Esophagus muscularis mucosa (tissue), 4 donors: ENCODE measurements at regions not wholly inside any gene's neighbourhood (a gene's known extent, or its start where the extent isn't known, plus 50 kb on each side); places are given as distances from the start of the nearest gene placed in this dataset.
"Not testable (repeated sequence)": the region's sequence is repeated elsewhere in the genome, so short reads cannot be mapped to it uniquely, and the experiment has no call there.

Experiments used
- DNase-seq: peaks from one replicate; pipeline ENCODE4 v3.0.0-alpha.2; 2017; ENCODE audit errors: extremely low spot score
- H3K27ac ChIP-seq, 4 donors: fragments of 200-600 bp; sonication (generic); replicated peaks in 1 of 4; 1 replicate in 3 of 4; 2 replicates in 1 of 4; pipeline ENCODE4 v1.5.1; 2016 to 2019; ENCODE audit warnings: mild to moderate bottlenecking in 1 of 4
- H3K27me3 ChIP-seq, 4 donors: fragments of 200-600 bp; sonication (generic); one replicate each; pipeline versions ENCODE4 v1.5.1 to v1.6.0; 2016 to 2019
- H3K36me3 ChIP-seq, 4 donors: fragments of 200-600 bp; sonication (generic); one replicate each; pipeline ENCODE4 v1.5.1; 2016 to 2019
- H3K4me1 ChIP-seq, 4 donors: fragments of 200-600 bp; sonication (generic); one replicate each; pipeline ENCODE4 v1.5.1; 2016 to 2019
- H3K4me3 ChIP-seq, 4 donors: fragments of 200-600 bp; sonication (generic); 1 replicate in 2 of 4; 2 replicates in 2 of 4; pipeline ENCODE4 v1.5.1; 2016 to 2019; ENCODE audit warnings: mild to moderate bottlenecking in 4 of 4, moderate library complexity in 1 of 4
- H3K9me3 ChIP-seq, 4 donors: fragments of 200-600 bp; sonication (generic); 1 replicate in 3 of 4; 2 replicates in 1 of 4; pipeline ENCODE4 v1.5.1; 2016 to 2019
- CTCF ChIP-seq, 3 experiments: fragments of 200-600 bp in 2 of 3; fragments of 450-650 bp in 1 of 3; sonication (generic) in 2 of 3; IDR thresholded peaks; one replicate each; pipeline ENCODE4 v1.5.1; 2017 to 2019; ENCODE audit warnings: antibody characterized with exemption in 3 of 3, mild to moderate bottlenecking in 2 of 3, moderate library complexity in 1 of 3
- EP300 ChIP-seq: sonication (generic); formaldehyde crosslinking; IDR thresholded peaks from one replicate; pipeline ENCODE4 v1.6.1; 2017; ENCODE audit warnings: antibody characterized with exemption
- POLR2A ChIP-seq: fragments of 450-650 bp; IDR thresholded peaks from one replicate; pipeline ENCODE4 v1.6.1; 2017; ENCODE audit warnings: antibody characterized with exemption, moderate library complexity, mild to moderate bottlenecking, low read depth
- POLR2AphosphoS5 ChIP-seq, 2 donors: sonication (generic); formaldehyde crosslinking; IDR thresholded peaks; one replicate each; pipeline ENCODE4 v1.6.1; 2017; ENCODE audit warnings: antibody characterized with exemption in 2 of 2
- WGBS: methylation state at CpG from one replicate; pipeline ENCODE4 v1.1.5; 2018; 5-methylcytosine and 5-hydroxymethylcytosine counted together
- intact Hi-C: fragments of 100-400 bp; cut with DNase I; formaldehyde crosslinking; loops from one replicate; pipeline ENCODE4 v1.15.1; 2023

GRCh38 chr3:159390656-159391212 is 588.9 kb downstream of the MFSD1 start:
- DNase-seq, result no peak
- intact Hi-C loops, result no loop called here
- no peaks in the 10 kb centered on the region for H3K9me3 ChIP-seq
- no peaks in the 10 kb centered on the region for H3K4me1 ChIP-seq
- H3K27me3 ChIP-seq, result no peaks in the 10 kb centered on the region
- no peak overlapping the region for H3K27ac ChIP-seq
- H3K4me3 ChIP-seq, result no peak overlapping the region
- TF ChIP-seq POLR2A (no peak), EP300 (no peak), POLR2AphosphoS5 (IDR thresholded peaks at IDR 0.05) (no peak), CTCF (IDR thresholded peaks at IDR 0.05) (no peak)
- WGBS, result 45% methylated on average over 1 of the region's 1 CpG
- H3K36me3 ChIP-seq, result no peaks in the 10 kb centered on the region

GRCh38 chr3:159397683-159398082 is 591.0 kb upstream of the IL12A start:
- WGBS, result 89% methylated on average over 5 of the region's 7 CpGs
- H3K36me3 ChIP-seq, H3K27ac ChIP-seq, H3K4me3 ChIP-seq, H3K27me3 ChIP-seq, H3K9me3 ChIP-seq, intact Hi-C loops, H3K4me1 ChIP-seq, DNase-seq: not testable (repeated sequence)

GRCh38 chr3:159401069-159401468 is 587.6 kb upstream of the IL12A start:
- WGBS, result 75% methylated on average over 1 of the region's 1 CpG

GRCh38 chr3:159409711-159410110 is 578.9 kb upstream of the IL12A start:
- H3K9me3 ChIP-seq, result peaks cover 0 to 21% (median 4%) of the 10 kb centered on the region in 4 donors
- H3K4me3 ChIP-seq, H3K27me3 ChIP-seq, H3K36me3 ChIP-seq, DNase-seq, intact Hi-C loops, H3K27ac ChIP-seq, H3K4me1 ChIP-seq: not testable (repeated sequence)

More at GRCh38 chr3:159401069-159401468, 587.6 kb upstream of the IL12A start:
- Histone ChIP-seq H3K36me3 (no peaks in the 10 kb centered on the region), H3K4me1 (no peaks in the 10 kb centered on the region), H3K9me3 (peaks cover 0 to 6% (median 0%) of the 10 kb centered on the region in 4 donors), H3K27me3 (no peaks in the 10 kb centered on the region), H3K27ac (no peak overlapping the region), H3K4me3 (no peak overlapping the region)
- TF ChIP-seq POLR2AphosphoS5 (IDR thresholded peaks at IDR 0.05) (no peak), CTCF (IDR thresholded peaks at IDR 0.05) (no peak), EP300 (no peak), POLR2A (no peak)
- intact Hi-C loops, result no loop called here
- DNase-seq, result no peak

- intact Hi-C loops, result no loop called here
- TF ChIP-seq POLR2AphosphoS5 (IDR thresholded peaks at IDR 0.05), result no peak
- no peak for TF ChIP-seq CTCF (IDR thresholded peaks at IDR 0.05)
- TF ChIP-seq EP300, result no peak
- TF ChIP-seq POLR2A, result no peak
- H3K27ac ChIP-seq, result no peak overlapping the region
- H3K4me3 ChIP-seq, result no peak overlapping the region
- no peaks in the 10 kb centered on the region for H3K36me3 ChIP-seq
- no peaks in the 10 kb centered on the region for H3K27me3 ChIP-seq
- no peak for DNase-seq
- no peaks in the 10 kb centered on the region for H3K4me1 ChIP-seq
- 66% methylated on average over 2 of the region's 2 CpGs for WGBS
- H3K9me3 ChIP-seq, result peaks cover 0 to 21% (median 4%) of the 10 kb centered on the region in 4 donors
These were observed 575.3 kb upstream of the IL12A start for GRCh38 chr3:159413319-159413718.

GRCh38 chr3:159416856-159417255 is 571.8 kb upstream of the IL12A start:
- H3K27ac ChIP-seq, result no peak overlapping the region
- no peaks in the 10 kb centered on the region for H3K4me1 ChIP-seq
- no peak overlapping the region for H3K4me3 ChIP-seq
- 14% methylated on average over 2 of the region's 2 CpGs for WGBS
- H3K27me3 ChIP-seq, result no peaks in the 10 kb centered on the region
- no peak for DNase-seq
- TF ChIP-seq EP300 (no peak), CTCF (IDR thresholded peaks at IDR 0.05) (no peak), POLR2A (no peak), POLR2AphosphoS5 (IDR thresholded peaks at IDR 0.05) (no peak)
- H3K9me3 ChIP-seq, result no peaks in the 10 kb centered on the region
- intact Hi-C loops, result no loop called here
- no peaks in the 10 kb centered on the region for H3K36me3 ChIP-seq
